Heart left ventricle (tissue), 16 donors: ENCODE measurements at regions not wholly inside any gene's neighbourhood (a gene's known extent, or its start where the extent isn't known, plus 50 kb on each side); places are given as distances from the start of the nearest gene placed in this dataset.

ENCODE experiments used
- ATAC-seq, 4 donors: fragments of 200-7000 bp; cut with Tn5 transposase; one replicate each; pipeline ENCODE4 v1.9.1; 2020 to 2022; ENCODE audit warnings: moderate library complexity in 4 of 4, mild to moderate bottlenecking in 3 of 4, moderate number of reproducible peaks in 1 of 4
- DNase-seq, 5 donors: peaks; one replicate each; pipeline ENCODE4 v3.0.0-alpha.2; 2020
- H3K27ac ChIP-seq, 12 donors: fragments of 200-600 bp; sonication (generic) in 4 of 12; one replicate each; pipeline versions ENCODE4 v1.5.0 to v1.8.0; 2016 to 2022; ENCODE audit warnings: mild to moderate bottlenecking in 2 of 12
- H3K27me3 ChIP-seq, 9 donors: fragments of 200-600 bp; sonication (generic) in 2 of 9; one replicate each; pipeline versions ENCODE4 v1.5.1 to v1.8.0; 2016 to 2022; ENCODE audit warnings: mild to moderate bottlenecking in 3 of 9
- H3K36me3 ChIP-seq, 9 donors: fragments of 200-600 bp; sonication (generic) in 2 of 9; one replicate each; pipeline versions ENCODE4 v1.5.0 to v1.8.0; 2018 to 2022; ENCODE audit warnings: mild to moderate bottlenecking in 2 of 9
- H3K4me1 ChIP-seq, 12 donors: fragments of 200-600 bp; sonication (generic) in 4 of 12; one replicate each; pipeline versions ENCODE4 v1.5.0 to v1.8.0; 2016 to 2022; ENCODE audit warnings: mild to moderate bottlenecking in 3 of 12
- H3K4me3 ChIP-seq, 12 donors: fragments of 200-600 bp; sonication (generic) in 4 of 12; one replicate each; pipeline versions ENCODE4 v1.5.0 to v1.8.0; 2017 to 2022; ENCODE audit warnings: mild to moderate bottlenecking in 9 of 12, moderate library complexity in 4 of 12
- H3K9me3 ChIP-seq, 12 donors: fragments of 200-600 bp; sonication (generic) in 4 of 12; one replicate each; pipeline versions ENCODE4 v1.5.0 to v1.8.0; 2016 to 2022; ENCODE audit warnings: mild to moderate bottlenecking in 1 of 12
- POLR2A ChIP-seq, 2 donors: fragments of 450-650 bp; IDR thresholded peaks; one replicate each; pipeline ENCODE4 v1.6.1; 2017; ENCODE audit warnings: antibody characterized with exemption in 2 of 2, mild to moderate bottlenecking in 2 of 2, moderate library complexity in 2 of 2
- WGBS, 4 donors: extraction: QIAGEN DNeasy Blood & Tissue Kit in 2 of 4; methylation state at CpG; one replicate each; pipeline versions ENCODE4 v1.1.5 to v1.1.7; 2013 to 2018; 5-methylcytosine and 5-hydroxymethylcytosine counted together
- intact Hi-C, 10 donors: fragments of 100-400 bp; cut with DNase I; formaldehyde crosslinking; loops; one replicate each; pipeline versions ENCODE4 v1.11.1 to v1.14.2; 2022
- TF ChIP-seq, protein P1 (sequence below), 12 donors: fragments of 200-600 bp; sonication (generic) in 4 of 12; IDR thresholded peaks; one replicate each; pipeline versions ENCODE4 v1.5.0 to v1.8.0; 2018 to 2022; ENCODE audit warnings: antibody characterized with exemption in 12 of 12, mild to moderate bottlenecking in 5 of 12
- donor health status: ischemic (EF 13 %, LVEDD 7.1; RV severe dilation, severe dysfunction).
- donor health status: healthy with polysubstance abuse.
- donor health status: DM: no; HTN: yes; CAD: no.
- donor health status: DM: no; HTN: no; CAD: no.
- donor health status: ischemic (EF 25% LVEDD 6.9; RV normal size, moderate dysfunction).
- donor health status: ischemic (EF 25% LVEDD 5.7; RV mildly dilated, moderate dysfunction).
- donor health status: healthy.
- donor health status: DM: yes; HTN: yes; CAD: no.
- donor health status: ischemic (EF 35%, LVEDD 5.7; RV mildly dilated, moderate dysfunction).
- donor health status: nonischemic (EF 11% LVEDD 7.7; RV severe dilation, severe dysfunction).
- donor health status: DM: yes; HTN: yes; CAD: no.
- donor health status: PGD.
- donor health status: ischemic (EF 29% LVEDD 5.4; RV normal size, mild dysfunction).
- donor health status: nonischemic (EF 23%, LVEDD 6.1; RV moderate dilation, normal function).

DNA sequence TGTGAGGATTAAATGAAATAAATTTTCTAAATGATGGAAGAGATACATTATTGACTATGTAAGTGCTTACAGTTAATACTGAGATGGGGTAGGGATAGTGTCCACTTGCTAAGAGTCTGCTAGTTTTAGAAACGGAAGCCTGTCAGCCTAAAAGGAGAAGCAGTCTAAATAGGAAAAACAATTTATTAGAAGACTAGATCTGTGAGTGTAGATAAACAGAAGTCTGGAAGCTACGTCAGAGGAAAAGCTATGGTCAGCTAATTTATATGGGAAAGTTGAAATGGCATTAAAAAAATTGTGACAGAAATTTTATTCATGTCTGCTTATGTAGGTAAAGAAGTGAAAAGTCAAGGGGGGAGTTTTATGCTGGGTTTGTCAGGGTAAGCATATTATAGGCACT is 1338.4 kb upstream of the CHAC2 start:
- intact Hi-C loops, result no loop called here
- Histone ChIP-seq H3K9me3 (no peaks in the 10 kb centered on the region), H3K36me3 (no peaks in the 10 kb centered on the region), H3K27ac (no peak overlapping the region), H3K4me1 (no peaks in the 10 kb centered on the region), H3K4me3 (no peak overlapping the region), H3K27me3 (no peaks in the 10 kb centered on the region)
- TF ChIP-seq, protein P1, sequence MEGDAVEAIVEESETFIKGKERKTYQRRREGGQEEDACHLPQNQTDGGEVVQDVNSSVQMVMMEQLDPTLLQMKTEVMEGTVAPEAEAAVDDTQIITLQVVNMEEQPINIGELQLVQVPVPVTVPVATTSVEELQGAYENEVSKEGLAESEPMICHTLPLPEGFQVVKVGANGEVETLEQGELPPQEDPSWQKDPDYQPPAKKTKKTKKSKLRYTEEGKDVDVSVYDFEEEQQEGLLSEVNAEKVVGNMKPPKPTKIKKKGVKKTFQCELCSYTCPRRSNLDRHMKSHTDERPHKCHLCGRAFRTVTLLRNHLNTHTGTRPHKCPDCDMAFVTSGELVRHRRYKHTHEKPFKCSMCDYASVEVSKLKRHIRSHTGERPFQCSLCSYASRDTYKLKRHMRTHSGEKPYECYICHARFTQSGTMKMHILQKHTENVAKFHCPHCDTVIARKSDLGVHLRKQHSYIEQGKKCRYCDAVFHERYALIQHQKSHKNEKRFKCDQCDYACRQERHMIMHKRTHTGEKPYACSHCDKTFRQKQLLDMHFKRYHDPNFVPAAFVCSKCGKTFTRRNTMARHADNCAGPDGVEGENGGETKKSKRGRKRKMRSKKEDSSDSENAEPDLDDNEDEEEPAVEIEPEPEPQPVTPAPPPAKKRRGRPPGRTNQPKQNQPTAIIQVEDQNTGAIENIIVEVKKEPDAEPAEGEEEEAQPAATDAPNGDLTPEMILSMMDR (IDR thresholded peaks at IDR 0.05), result no peak
- TF ChIP-seq POLR2A (IDR thresholded peaks at IDR 0.05), result no peak
- WGBS, 4 donors, result 47 to 62% (median 51%) methylated on average over 2 of the region's 2 CpGs
- no peak for DNase-seq
- no peak for ATAC-seq

DNA sequence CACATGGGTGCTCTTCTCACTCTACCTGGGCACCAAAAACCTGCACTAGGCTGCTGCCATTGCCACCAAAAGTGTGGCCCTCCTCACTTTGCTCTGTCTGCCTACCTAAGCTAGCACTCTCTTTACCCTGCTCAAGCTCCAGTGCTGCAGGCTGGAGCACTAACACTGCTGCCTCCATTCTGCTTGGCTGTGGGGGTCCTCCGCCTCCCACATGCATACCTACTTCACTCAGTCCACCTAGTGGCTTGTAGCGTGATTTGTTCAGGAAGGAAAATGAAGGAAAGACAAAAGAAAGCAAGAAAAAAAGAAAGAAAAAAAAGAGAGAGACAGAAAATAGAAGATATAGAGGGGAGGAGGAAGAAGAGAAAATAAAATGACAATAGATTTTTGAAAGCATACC is 1339.4 kb upstream of the CHAC2 start:
- no peak for ATAC-seq
- H3K9me3 ChIP-seq, result no peaks in the 10 kb centered on the region
- TF ChIP-seq, protein P1 (IDR thresholded peaks at IDR 0.05), result no peak
- TF ChIP-seq POLR2A (IDR thresholded peaks at IDR 0.05), result no peak

DNA sequence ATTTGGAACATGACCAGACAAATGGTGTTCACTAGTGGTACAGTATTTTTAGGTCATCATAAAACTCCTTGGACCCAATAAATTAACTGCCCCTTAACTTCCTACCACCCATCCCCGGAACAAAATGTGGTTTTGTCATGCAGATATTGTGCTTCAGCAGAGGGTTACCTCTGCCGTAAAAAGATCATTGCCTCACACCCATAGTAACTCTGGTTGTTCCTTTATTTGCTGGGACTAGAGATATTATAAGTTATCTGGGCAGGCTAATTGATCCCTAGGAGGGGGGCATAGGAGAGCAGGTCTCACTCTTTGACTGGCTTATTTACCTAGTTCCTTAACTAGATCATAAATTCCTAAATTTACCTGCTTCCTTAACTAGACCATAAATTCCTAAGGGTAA is 1343.9 kb upstream of the CHAC2 start:
- H3K4me1 ChIP-seq, result no peaks in the 10 kb centered on the region
- H3K4me3 ChIP-seq, result no peak overlapping the region
- no peak for DNase-seq
- ATAC-seq, result no peak
- peaks cover 0 to 18% (median 0%) of the 10 kb centered on the region in 12 donors for H3K9me3 ChIP-seq
- H3K27me3 ChIP-seq, result no peaks in the 10 kb centered on the region
- TF ChIP-seq, protein P1 (IDR thresholded peaks at IDR 0.05), result no peak
- no peak for TF ChIP-seq POLR2A (IDR thresholded peaks at IDR 0.05)
- no peaks in the 10 kb centered on the region for H3K36me3 ChIP-seq
- no peak overlapping the region for H3K27ac ChIP-seq
- 57 to 86% (median 83%) methylated on average over 2 of the region's 2 CpGs for WGBS, 4 donors
- intact Hi-C loops, result no loop called here

More for the DNA sequence above, 1339.4 kb upstream of the CHAC2 start:
- H3K27me3 ChIP-seq, result no peaks in the 10 kb centered on the region
- intact Hi-C loops, result no loop called here
- DNase-seq, result peak in 1 of 5 donors; percentile 28
- H3K4me3 ChIP-seq, result no peak overlapping the region
- no peaks in the 10 kb centered on the region for H3K36me3 ChIP-seq
- H3K4me1 ChIP-seq, result no peaks in the 10 kb centered on the region
- WGBS, 4 donors, result 85 to 95% (median 90%) methylated on average over 2 of the region's 2 CpGs
- no peak overlapping the region for H3K27ac ChIP-seq

DNA sequence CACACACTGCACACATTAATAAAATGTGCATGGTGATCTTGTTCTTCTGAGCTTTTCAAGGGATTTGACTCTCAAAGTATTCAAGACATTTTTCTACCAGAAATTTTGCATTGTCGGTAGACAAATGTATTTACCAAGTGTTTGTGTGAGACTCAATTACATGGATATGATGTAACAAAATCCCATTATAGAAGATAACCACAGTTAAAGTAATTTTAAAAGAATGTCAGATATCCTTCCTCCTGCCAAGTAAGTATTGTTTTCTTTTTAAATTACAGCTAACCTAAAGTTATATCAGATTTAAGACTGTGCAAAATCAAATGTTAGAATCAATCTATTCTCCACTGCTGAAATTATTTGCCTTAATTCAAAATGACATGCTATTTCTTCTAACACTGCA is 1344.5 kb upstream of the CHAC2 start:
- no peaks in the 10 kb centered on the region for H3K36me3 ChIP-seq
- H3K4me1 ChIP-seq, result no peaks in the 10 kb centered on the region
- H3K9me3 ChIP-seq, result peaks cover 0 to 18% (median 0%) of the 10 kb centered on the region in 12 donors
- TF ChIP-seq, protein P1 (IDR thresholded peaks at IDR 0.05), result no peak
- TF ChIP-seq POLR2A (IDR thresholded peaks at IDR 0.05), result no peak
- 67 to 85% (median 70%) methylated on average over 1 of the region's 1 CpG for WGBS, 4 donors
- intact Hi-C loops, result no loop called here
- no peak overlapping the region for H3K4me3 ChIP-seq
- H3K27ac ChIP-seq, result no peak overlapping the region
- no peak for DNase-seq
- no peaks in the 10 kb centered on the region for H3K27me3 ChIP-seq
- no peak for ATAC-seq
